ENCODE measurements at regions not wholly inside any gene's neighbourhood (a gene's known extent, or its start where the extent isn't known, plus 50 kb on each side); places are given as distances from the start of the nearest gene placed in this dataset.

- H3K36me3 ChIP-seq, result no peaks in the 10 kb centered on the region
- no peak overlapping the region for H3K27ac ChIP-seq
- H3K27me3 ChIP-seq, result no peaks in the 10 kb centered on the region
- TF ChIP-seq CTCF (IDR thresholded peaks at IDR 0.05) (no peak), POLR2A (IDR thresholded peaks at IDR 0.05) (no peak), POLR2AphosphoS5 (IDR thresholded peaks at IDR 0.05) (no peak), EP300 (IDR thresholded peaks at IDR 0.05) (no peak)
- no peak overlapping the region for H3K4me3 ChIP-seq
- DNase-seq, result no peak
- intact Hi-C loops (cut with DNase I), result no loop called here
- WGBS, 2 donors, result 86% methylated on average over 2 of the region's 2 CpGs
- no peaks in the 10 kb centered on the region for H3K4me1 ChIP-seq
- H3K9me3 ChIP-seq, result no peaks in the 10 kb centered on the region
Observed at GRCh38 chr16:61313931-61314330, 722.3 kb downstream of the CDH8 start.

GRCh38 chr16:61309386-61309785 is 726.9 kb downstream of the CDH8 start:
- H3K36me3 ChIP-seq, result no peaks in the 10 kb centered on the region

GRCh38 chr16:61306204-61306603 is 730.0 kb downstream of the CDH8 start:
- H3K4me3 ChIP-seq, result no peak overlapping the region
- no peaks in the 10 kb centered on the region for H3K27me3 ChIP-seq
- H3K27ac ChIP-seq, result no peak overlapping the region
- no peaks in the 10 kb centered on the region for H3K36me3 ChIP-seq
- H3K9me3 ChIP-seq, result peaks cover 0 to 6% (median 0%) of the 10 kb centered on the region in 4 donors
- no peak for DNase-seq
- intact Hi-C loops (cut with DNase I), result no loop called here
- TF ChIP-seq EP300 (IDR thresholded peaks at IDR 0.05) (no peak), POLR2A (IDR thresholded peaks at IDR 0.05) (no peak), CTCF (IDR thresholded peaks at IDR 0.05) (no peak), POLR2AphosphoS5 (IDR thresholded peaks at IDR 0.05) (no peak)
- 82 to 91% methylated on average over 6 of the region's 6 CpGs for WGBS, 2 donors
- H3K4me1 ChIP-seq, result no peaks in the 10 kb centered on the region

More at GRCh38 chr16:61309386-61309785, 726.9 kb downstream of the CDH8 start:
- 83 to 91% methylated on average over 1 of the region's 1 CpG for WGBS, 2 donors
- intact Hi-C loops (cut with DNase I), result no loop called here
- Histone ChIP-seq H3K9me3 (peaks cover 0 to 6% (median 0%) of the 10 kb centered on the region in 4 donors), H3K4me3 (no peak overlapping the region), H3K4me1 (no peaks in the 10 kb centered on the region), H3K27ac (no peak overlapping the region), H3K27me3 (no peaks in the 10 kb centered on the region)
- DNase-seq, result no peak
- TF ChIP-seq POLR2AphosphoS5 (IDR thresholded peaks at IDR 0.05) (no peak), CTCF (IDR thresholded peaks at IDR 0.05) (no peak), POLR2A (IDR thresholded peaks at IDR 0.05) (no peak), EP300 (IDR thresholded peaks at IDR 0.05) (no peak)

- intact Hi-C loops (cut with DNase I), result no loop called here
- Histone ChIP-seq H3K36me3 (no peaks in the 10 kb centered on the region), H3K27ac (no peak overlapping the region), H3K4me1 (no peaks in the 10 kb centered on the region), H3K27me3 (no peaks in the 10 kb centered on the region), H3K9me3 (no peaks in the 10 kb centered on the region), H3K4me3 (no peak overlapping the region)
- TF ChIP-seq EP300 (IDR thresholded peaks at IDR 0.05) (no peak), POLR2AphosphoS5 (IDR thresholded peaks at IDR 0.05) (no peak), CTCF (IDR thresholded peaks at IDR 0.05) (no peak), POLR2A (IDR thresholded peaks at IDR 0.05) (no peak)
- no peak for DNase-seq
- WGBS, 2 donors, result 87 to 91% methylated on average over 3 of the region's 3 CpGs
Observed at GRCh38 chr16:61296814-61297213, 739.4 kb downstream of the CDH8 start.

- Histone ChIP-seq H3K27ac (no peak overlapping the region), H3K9me3 (no peaks in the 10 kb centered on the region), H3K36me3 (no peaks in the 10 kb centered on the region), H3K4me3 (no peak overlapping the region), H3K4me1 (no peaks in the 10 kb centered on the region), H3K27me3 (no peaks in the 10 kb centered on the region)
- no peak for DNase-seq
- TF ChIP-seq POLR2A (IDR thresholded peaks at IDR 0.05) (no peak), EP300 (IDR thresholded peaks at IDR 0.05) (no peak), CTCF (IDR thresholded peaks at IDR 0.05) (no peak), POLR2AphosphoS5 (IDR thresholded peaks at IDR 0.05) (no peak)
- 84 to 89% methylated on average over 7 of the region's 7 CpGs for WGBS, 2 donors
- intact Hi-C loops (cut with DNase I), result no loop called here
Observed at GRCh38 chr16:61296305-61296704, 739.9 kb downstream of the CDH8 start.
